ENCODE measurements at regions not wholly inside any gene's neighbourhood (a gene's known extent, or its start where the extent isn't known, plus 50 kb on each side); places are given as distances from the start of the nearest gene placed in this dataset.
"Not testable (repeated sequence)": the region's sequence is repeated elsewhere in the genome, so short reads cannot be mapped to it uniquely, and the experiment has no call there.

- no peak for DNase-seq
These were observed 218.0 kb downstream of the RBM26 start for GRCh38 chr13:79187917-79188690.

- DNase-seq, result no peak
These were observed 220.5 kb downstream of the RBM26 start for GRCh38 chr13:79185580-79185979.

GRCh38 chr13:79183231-79183630 lies 222.8 kb downstream of the RBM26 start:
- DNase-seq, result no peak

GRCh38 chr13:79173691-79174090 lies 232.4 kb downstream of the RBM26 start:
- DNase-seq, result not testable (repeated sequence)

- DNase-seq, result not testable (repeated sequence)
These were observed 233.1 kb downstream of the RBM26 start for GRCh38 chr13:79172924-79173323.

GRCh38 chr13:79171141-79172061 lies 234.7 kb downstream of the RBM26 start:
- no peak for DNase-seq

GRCh38 chr13:79160818-79161217 lies 245.2 kb downstream of the RBM26 start:
- no peak for DNase-seq

- no peak for DNase-seq
These were observed 250.2 kb downstream of the RBM26 start for GRCh38 chr13:79155883-79156282.

- DNase-seq, result no peak
These were observed 256.8 kb downstream of the RBM26 start for GRCh38 chr13:79149210-79149609.

- DNase-seq, result peak; percentile 35
These were observed 265.0 kb downstream of the RBM26 start for GRCh38 chr13:79141082-79141481.

- DNase-seq, result no peak
These were observed 277.9 kb downstream of the RBM26 start for GRCh38 chr13:79128158-79128557.

GRCh38 chr13:79126706-79127105 lies 279.3 kb downstream of the RBM26 start:
- DNase-seq, result no peak

- DNase-seq, result no peak
These were observed 281.9 kb downstream of the RBM26 start for GRCh38 chr13:79124183-79124582.

GRCh38 chr13:79121286-79121685 lies 284.8 kb downstream of the RBM26 start:
- no peak for DNase-seq

GRCh38 chr13:79119578-79120107 lies 286.4 kb downstream of the RBM26 start:
- DNase-seq, result no peak

- DNase-seq, result no peak
These were observed 294.0 kb downstream of the RBM26 start for GRCh38 chr13:79112016-79112415.

- DNase-seq, result peak; percentile 88
These were observed 297.0 kb downstream of the RBM26 start for GRCh38 chr13:79108914-79109643.

- DNase-seq, result no peak
These were observed 307.5 kb downstream of the RBM26 start for GRCh38 chr13:79098596-79098995.

- no peak for DNase-seq
These were observed 308.9 kb downstream of the RBM26 start for GRCh38 chr13:79097201-79097600.

GRCh38 chr13:79096099-79096498 lies 310.0 kb downstream of the RBM26 start:
- DNase-seq, result no peak

- DNase-seq, result no peak
These were observed 315.4 kb downstream of the RBM26 start for GRCh38 chr13:79090552-79091124.

GRCh38 chr13:79084802-79085424 lies 321.1 kb downstream of the RBM26 start:
- DNase-seq, result no peak

All from SHP77 treated with DMSO at 0.1 percent for 48 hours (cell line).